CD14-positive monocyte (primary cell): ENCODE measurements at regions not wholly inside any gene's neighbourhood (a gene's known extent, or its start where the extent isn't known, plus 50 kb on each side); places are given as distances from the start of the nearest gene placed in this dataset.

Source experiments
- DNase-seq, 3 donors: peaks; one replicate each; pipeline ENCODE4 v3.0.0-alpha.2; 2011 to 2022
- H2AFZ ChIP-seq: 2 replicates; pipeline ENCODE4 v1.6.0; 2012; ENCODE audit warnings: mild to moderate bottlenecking, low read depth, low read length, inconsistent platforms; ENCODE audit not compliant: insufficient read depth, poor library complexity, severe bottlenecking
- H3K27ac ChIP-seq, 2 donors: 1 replicate in 1 of 2; 2 replicates in 1 of 2; pipeline ENCODE4 v1.5.1; 2012 to 2013; ENCODE audit warnings: low read length in 2 of 2, control low read depth in 1 of 2, inconsistent platforms in 1 of 2, low read depth in 1 of 2, mild to moderate bottlenecking in 1 of 2
- H3K27me3 ChIP-seq, 2 donors: one replicate each; pipeline versions ENCODE4 v1.6.0 to v1.6.1; 2011 to 2013; ENCODE audit warnings: low read length in 2 of 2; ENCODE audit not compliant: control insufficient read depth in 2 of 2, insufficient read depth in 2 of 2
- H3K36me3 ChIP-seq, 2 donors: replicated peaks in 1 of 2; 1 replicate in 1 of 2; 2 replicates in 1 of 2; pipeline versions ENCODE4 v1.5.1 to v1.6.1; 2012 to 2013; ENCODE audit warnings: low read length in 2 of 2, control low read depth in 1 of 2, inconsistent platforms in 1 of 2, mild to moderate bottlenecking in 1 of 2; ENCODE audit not compliant: insufficient read depth in 2 of 2, control insufficient read depth in 1 of 2
- H3K4me1 ChIP-seq, 2 donors: 1 replicate in 1 of 2; 2 replicates in 1 of 2; pipeline versions ENCODE4 v1.5.1 to v1.6.1; 2012 to 2013; ENCODE audit warnings: low read length in 2 of 2, control low read depth in 1 of 2, inconsistent platforms in 1 of 2, mild to moderate bottlenecking in 1 of 2, moderate library complexity in 1 of 2; ENCODE audit not compliant: insufficient read depth in 2 of 2, control insufficient read depth in 1 of 2
- H3K4me2 ChIP-seq: replicated peaks from 2 replicates; pipeline ENCODE3; 2012; ENCODE audit warnings: low read length, moderate library complexity, mild to moderate bottlenecking; ENCODE audit not compliant: poor library complexity, severe bottlenecking; ENCODE audit errors: extremely low read depth
- H3K4me3 ChIP-seq, 3 experiments: fragments of 200-600 bp in 1 of 3; sonication (generic) in 1 of 3; replicated peaks in 1 of 3; 1 replicate in 2 of 3; 2 replicates in 1 of 3; pipeline ENCODE4 v1.5.1; 2011 to 2013; ENCODE audit warnings: low read length in 3 of 3, mild to moderate bottlenecking in 3 of 3, control low read depth in 2 of 3, low read depth in 2 of 3, inconsistent platforms in 1 of 3, moderate library complexity in 1 of 3
- H3K79me2 ChIP-seq: 2 replicates; pipeline ENCODE4 v1.6.0; 2012; ENCODE audit warnings: mild to moderate bottlenecking, control low read depth, inconsistent platforms, low read length, moderate library complexity; ENCODE audit not compliant: insufficient read depth
- H3K9ac ChIP-seq: 2 replicates; pipeline ENCODE4 v1.6.0; 2017; ENCODE audit warnings: low read length, mild to moderate bottlenecking; ENCODE audit not compliant: insufficient read depth, poor library complexity, severe bottlenecking
- H3K9me3 ChIP-seq, 2 donors: replicated peaks in 1 of 2; 1 replicate in 1 of 2; 2 replicates in 1 of 2; pipeline versions ENCODE4 v1.5.1 to v1.6.1; 2012 to 2013; ENCODE audit warnings: low read length in 2 of 2, control low read depth in 1 of 2; ENCODE audit not compliant: control insufficient read depth in 1 of 2, insufficient read depth in 1 of 2
- H4K20me1 ChIP-seq: 2 replicates; pipeline ENCODE4 v1.6.0; 2012; ENCODE audit warnings: mild to moderate bottlenecking, low read length, control low read depth, moderate library complexity; ENCODE audit not compliant: insufficient read depth
- H3K27ac Mint-ChIP-seq, 7 donors: one replicate each; pipeline ENCODE4 v1.8.0; 2020; ENCODE audit warnings: mild to moderate bottlenecking in 7 of 7, mixed read lengths in 7 of 7, moderate library complexity in 6 of 7, inconsistent platforms in 2 of 7
- H3K27me3 Mint-ChIP-seq, 3 donors: one replicate each; pipeline ENCODE4 v1.8.0; 2021 to 2022; ENCODE audit warnings: low read depth in 3 of 3, mild to moderate bottlenecking in 3 of 3, mixed read lengths in 3 of 3, moderate library complexity in 3 of 3, inconsistent platforms in 1 of 3
- H3K36me3 Mint-ChIP-seq, 2 donors: one replicate each; pipeline ENCODE4 v1.8.0; 2020; ENCODE audit warnings: mixed read lengths in 2 of 2, inconsistent platforms in 1 of 2, mild to moderate bottlenecking in 1 of 2
- H3K4me1 Mint-ChIP-seq: one replicate; pipeline ENCODE4 v1.8.0; 2020; ENCODE audit warnings: mild to moderate bottlenecking, mixed read lengths
- H3K4me3 Mint-ChIP-seq, 2 donors: one replicate each; pipeline ENCODE4 v1.8.0; 2020; ENCODE audit warnings: mild to moderate bottlenecking in 2 of 2, mixed read lengths in 2 of 2, moderate library complexity in 1 of 2
- H3K9me3 Mint-ChIP-seq, 7 donors: one replicate each; pipeline ENCODE4 v1.8.0; 2020 to 2022; ENCODE audit warnings: mixed read lengths in 7 of 7, mild to moderate bottlenecking in 6 of 7, moderate library complexity in 6 of 7, inconsistent platforms in 2 of 7
- CTCF ChIP-seq: fragments of 200-600 bp; IDR thresholded peaks from one replicate; pipeline ENCODE4 v1.8.0; 2022; ENCODE audit warnings: antibody characterized with exemption, mild to moderate bottlenecking
- WGBS: methylation state at CpG from one replicate; pipeline ENCODE4 v1.1.5; 2013; ENCODE audit warnings: missing lambda C conversion rate; ENCODE audit not compliant: insufficient coverage; 5-methylcytosine and 5-hydroxymethylcytosine counted together
- intact Hi-C, 2 donors: fragments of 100-400 bp; cut with micrococcal nuclease; formaldehyde crosslinking; loops; one replicate each; pipeline versions ENCODE4 v1.15.0 to v1.15.1; 2023

GRCh38 chr14:43369710-43370564, 1137.1 kb downstream of the FSCB start:
- H3K27me3 Mint-ChIP-seq: no peaks in the 10 kb centered on the region
- no peak overlapping the region for H3K9ac ChIP-seq
- H3K4me3 Mint-ChIP-seq: no peak overlapping the region
- peaks cover 3 to 16% (median 14%) of the 10 kb centered on the region in 7 donors for H3K9me3 Mint-ChIP-seq
- no peak overlapping the region for H3K4me2 ChIP-seq
- H3K79me2 ChIP-seq: no peaks in the 10 kb centered on the region
- H3K27me3 ChIP-seq: no peaks in the 10 kb centered on the region
- no peak overlapping the region for H3K4me3 ChIP-seq
- no peak overlapping the region for H3K27ac Mint-ChIP-seq
- no peak for DNase-seq
- no peak overlapping the region for H3K27ac ChIP-seq
- WGBS: 93% methylated on average over 19 of the region's 21 CpGs
- H3K4me1 Mint-ChIP-seq: no peaks in the 10 kb centered on the region
- no peak for TF ChIP-seq CTCF
- no peak overlapping the region for H2AFZ ChIP-seq
- H3K36me3 ChIP-seq: no peaks in the 10 kb centered on the region
- H3K36me3 Mint-ChIP-seq: no peaks in the 10 kb centered on the region
- intact Hi-C loops: no loop called here
- no peaks in the 10 kb centered on the region for H4K20me1 ChIP-seq
- H3K4me1 ChIP-seq: no peaks in the 10 kb centered on the region
- H3K9me3 ChIP-seq: peaks cover 6 to 10% of the 10 kb centered on the region in 2 donors

- intact Hi-C loops: no loop called here
- TF ChIP-seq CTCF: no peak
- Mint-ChIP-seq H3K4me1 (no peaks in the 10 kb centered on the region), H3K9me3 (peaks cover 2 to 15% (median 5%) of the 10 kb centered on the region in 7 donors), H3K36me3 (no peaks in the 10 kb centered on the region), H3K4me3 (no peak overlapping the region), H3K27me3 (no peaks in the 10 kb centered on the region), H3K27ac (no peak overlapping the region)
- Histone ChIP-seq H3K27me3 (no peaks in the 10 kb centered on the region), H4K20me1 (no peaks in the 10 kb centered on the region), H3K4me2 (no peak overlapping the region), H3K27ac (no peak overlapping the region), H2AFZ (no peak overlapping the region), H3K79me2 (no peaks in the 10 kb centered on the region), H3K4me1 (no peaks in the 10 kb centered on the region), H3K36me3 (no peaks in the 10 kb centered on the region), H3K4me3 (no peak overlapping the region), H3K9me3 (peaks cover 6 to 11% of the 10 kb centered on the region in 2 donors), H3K9ac (no peak overlapping the region)
- DNase-seq: no peak
- 93% methylated on average over 3 of the region's 3 CpGs for WGBS
Measured at GRCh38 chr14:43362586-43362985, 1144.5 kb downstream of the FSCB start.
